T-helper 22 cell (primary cell): ENCODE measurements at regions not wholly inside any gene's neighbourhood (a gene's known extent, or its start where the extent isn't known, plus 50 kb on each side); places are given as distances from the start of the nearest gene placed in this dataset.

ENCODE experiments used
- DNase-seq: peaks from one replicate; pipeline ENCODE4 v3.0.0-alpha.2; 2020; ENCODE audit warnings: low read depth

- DNase-seq, result no peak
Observed at GRCh38 chr2:215769246-215769645, 244.1 kb downstream of the MREG start.

DNA sequence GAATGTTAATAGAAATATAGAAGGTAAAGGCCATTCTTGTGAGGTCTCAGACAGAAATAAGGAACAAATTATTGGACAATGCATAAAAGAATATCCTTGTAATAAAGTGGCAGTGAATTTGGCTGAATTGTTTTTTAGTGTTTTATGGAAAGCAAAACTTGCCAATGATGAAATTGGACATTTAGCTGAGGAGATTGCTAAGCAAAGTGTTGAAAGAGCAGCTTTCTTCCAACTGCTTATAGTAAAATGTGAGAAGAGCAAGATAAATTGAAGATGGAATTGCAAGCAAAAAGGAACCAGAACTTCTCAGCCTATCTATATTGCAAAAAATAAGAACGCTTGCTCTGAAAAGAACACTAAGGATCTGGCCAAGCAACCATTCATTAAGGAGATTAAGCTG, 245.7 kb downstream of the MREG start:
- no peak for DNase-seq

GRCh38 chr2:215765729-215766360, 247.5 kb downstream of the MREG start:
- no peak for DNase-seq

GRCh38 chr2:215764441-215765048, 248.8 kb downstream of the MREG start:
- DNase-seq, result no peak

- DNase-seq, result no peak
Observed at GRCh38 chr2:215760557-215760956, 252.8 kb downstream of the MREG start.

- no peak for DNase-seq
Observed at GRCh38 chr2:215760091-215760490, 253.3 kb downstream of the MREG start.

DNA sequence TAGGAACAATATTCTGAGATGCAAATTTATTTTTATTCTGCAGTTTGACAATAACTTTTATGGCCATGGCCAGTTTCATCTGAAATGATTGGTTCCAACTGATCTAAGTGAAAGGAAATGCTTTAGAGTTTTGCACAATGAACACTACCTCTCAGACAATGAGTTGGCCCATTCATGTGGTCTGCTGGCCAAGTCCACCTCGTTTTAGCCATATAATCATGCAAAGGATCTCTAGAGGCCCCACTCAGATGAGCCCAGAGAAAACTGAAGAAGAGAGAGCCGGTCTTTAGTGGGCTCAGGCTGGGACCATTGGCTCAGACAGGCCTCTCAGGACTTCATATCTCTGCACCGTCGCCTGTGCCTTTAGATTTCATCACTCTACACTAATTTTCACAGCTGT, 254.7 kb downstream of the MREG start:
- no peak for DNase-seq

DNA sequence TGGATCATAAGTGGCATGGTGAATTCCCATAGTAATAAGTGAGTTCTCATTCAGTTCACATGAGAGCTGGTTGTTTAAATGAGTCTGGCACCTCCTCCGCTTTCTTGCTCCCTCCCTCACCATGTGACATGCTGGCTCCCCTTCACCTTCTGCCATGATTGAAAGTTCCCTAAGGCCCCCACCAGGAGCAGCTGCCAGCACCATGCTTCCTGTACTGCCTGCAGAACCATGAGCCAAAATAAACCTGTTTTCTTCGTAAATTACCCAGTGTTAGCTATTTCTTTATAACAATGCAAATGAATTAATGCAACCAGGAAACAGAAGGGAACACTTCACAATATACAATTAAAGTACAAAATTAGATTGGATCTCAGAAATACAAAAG, 257.0 kb downstream of the MREG start:
- no peak for DNase-seq

DNA sequence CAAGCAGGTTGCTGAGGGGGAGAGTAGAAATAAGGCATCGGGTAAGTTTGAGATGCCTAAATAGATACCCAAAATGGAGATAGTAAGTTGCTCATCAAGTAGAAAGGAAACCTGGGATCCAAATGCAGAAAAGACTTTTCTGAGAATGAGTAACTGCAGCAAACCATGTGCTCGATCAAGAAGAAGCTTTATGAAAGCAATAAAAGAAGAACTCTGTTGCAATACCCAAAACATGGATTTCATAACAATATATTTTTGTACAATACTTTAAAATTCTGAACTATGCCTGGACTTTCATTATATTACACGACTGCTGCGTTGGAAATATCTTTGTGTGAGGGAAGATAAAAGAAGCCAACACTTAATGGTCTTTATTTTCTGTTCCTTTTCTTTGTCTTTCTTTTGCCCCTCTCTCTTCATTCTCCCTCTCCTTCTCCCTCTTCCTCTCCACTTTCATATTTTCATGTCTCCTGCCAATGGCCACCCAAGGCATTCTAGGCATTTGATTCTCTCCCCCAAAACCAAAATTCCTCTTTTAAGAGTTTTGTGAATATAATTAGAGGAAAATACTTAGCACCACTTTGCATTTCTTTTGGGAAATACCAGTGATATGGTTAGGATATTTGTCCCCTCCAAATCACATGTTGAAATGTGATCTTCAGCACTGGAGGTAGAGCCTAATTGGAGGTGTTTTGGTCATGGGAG, 257.6 kb downstream of the MREG start:
- DNase-seq, result no peak

- DNase-seq, result no peak
Observed at GRCh38 chr2:215754546-215754945, 258.8 kb downstream of the MREG start.

GRCh38 chr2:215753808-215754207, 259.5 kb downstream of the MREG start:
- no peak for DNase-seq

DNA sequence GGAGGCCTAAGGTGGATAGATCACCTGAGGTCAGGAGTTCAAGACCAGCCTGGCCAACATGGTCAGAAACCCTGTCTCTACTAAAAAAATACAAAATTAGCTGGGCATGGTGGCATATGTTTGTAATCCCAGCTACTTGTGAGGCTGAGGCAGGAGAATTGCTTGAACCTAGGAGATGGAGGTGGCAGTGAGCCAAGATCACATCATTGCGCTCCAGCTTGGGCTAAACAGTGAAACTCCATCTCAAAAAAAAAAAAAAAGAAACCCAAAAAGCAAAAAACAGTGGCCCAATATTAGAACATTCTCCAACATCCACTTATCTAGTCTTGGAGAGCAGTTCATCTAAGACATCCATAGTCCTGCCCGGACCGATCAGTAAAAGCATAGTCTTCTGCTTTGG, 260.4 kb downstream of the MREG start:
- no peak for DNase-seq

GRCh38 chr2:215752436-215752835, 260.9 kb downstream of the MREG start:
- DNase-seq, result no peak

DNA sequence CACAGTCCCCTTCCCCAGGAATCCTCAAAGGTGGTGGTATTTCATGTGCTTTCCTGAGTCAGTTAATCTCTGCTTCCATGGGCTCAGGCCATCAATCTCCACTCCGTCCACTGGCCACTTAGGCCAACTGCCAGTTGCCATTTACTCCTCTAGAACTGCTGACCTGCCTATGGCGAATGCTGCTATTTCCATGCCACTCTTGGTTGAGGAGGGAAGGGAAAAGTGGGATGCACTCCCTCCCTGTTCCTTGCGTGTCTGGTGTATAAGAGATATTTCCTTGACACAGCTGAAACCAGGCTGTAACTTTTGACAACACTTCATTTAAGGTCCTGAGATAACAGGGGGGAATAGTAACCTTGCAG, 261.5 kb downstream of the MREG start:
- DNase-seq, result no peak

DNA sequence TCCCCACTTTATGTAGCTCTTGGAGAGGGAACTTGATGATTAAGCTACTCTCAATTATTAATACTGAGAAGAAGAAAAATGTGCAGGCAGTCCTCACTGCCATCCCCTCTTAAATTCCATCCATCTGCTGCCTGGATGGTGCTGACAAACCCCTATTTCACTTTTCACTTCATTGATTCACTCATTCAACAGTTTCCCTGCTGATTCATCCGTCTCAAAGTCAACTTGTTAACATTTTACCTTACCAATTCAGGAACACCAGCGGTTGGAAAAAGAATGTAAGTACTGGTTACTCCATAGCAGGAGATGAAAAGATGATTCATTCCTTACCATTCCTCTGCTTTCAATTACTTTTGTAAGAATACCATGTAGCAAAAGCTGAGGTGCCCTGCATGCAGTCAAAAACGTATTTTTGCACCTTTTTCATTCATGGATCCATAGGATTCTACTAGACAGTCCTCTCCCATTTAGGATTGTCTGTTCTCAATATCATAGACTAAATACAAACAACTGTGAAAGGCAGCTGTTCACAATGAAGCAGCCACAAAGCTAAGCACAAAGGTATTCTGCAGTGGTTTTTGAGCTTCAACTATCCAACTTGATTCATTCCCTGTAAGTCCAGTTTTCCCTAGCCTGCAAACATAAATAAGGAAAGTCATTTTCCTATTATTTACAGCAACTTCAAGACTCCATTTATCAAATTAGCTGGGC, 262.0 kb downstream of the MREG start:
- DNase-seq, result no peak

GRCh38 chr2:215750763-215751162, 262.6 kb downstream of the MREG start:
- DNase-seq, result no peak

GRCh38 chr2:215749092-215749957, 264.0 kb downstream of the MREG start:
- no peak for DNase-seq

- DNase-seq, result no peak
Observed at GRCh38 chr2:215748446-215748845, 264.9 kb downstream of the MREG start.

DNA sequence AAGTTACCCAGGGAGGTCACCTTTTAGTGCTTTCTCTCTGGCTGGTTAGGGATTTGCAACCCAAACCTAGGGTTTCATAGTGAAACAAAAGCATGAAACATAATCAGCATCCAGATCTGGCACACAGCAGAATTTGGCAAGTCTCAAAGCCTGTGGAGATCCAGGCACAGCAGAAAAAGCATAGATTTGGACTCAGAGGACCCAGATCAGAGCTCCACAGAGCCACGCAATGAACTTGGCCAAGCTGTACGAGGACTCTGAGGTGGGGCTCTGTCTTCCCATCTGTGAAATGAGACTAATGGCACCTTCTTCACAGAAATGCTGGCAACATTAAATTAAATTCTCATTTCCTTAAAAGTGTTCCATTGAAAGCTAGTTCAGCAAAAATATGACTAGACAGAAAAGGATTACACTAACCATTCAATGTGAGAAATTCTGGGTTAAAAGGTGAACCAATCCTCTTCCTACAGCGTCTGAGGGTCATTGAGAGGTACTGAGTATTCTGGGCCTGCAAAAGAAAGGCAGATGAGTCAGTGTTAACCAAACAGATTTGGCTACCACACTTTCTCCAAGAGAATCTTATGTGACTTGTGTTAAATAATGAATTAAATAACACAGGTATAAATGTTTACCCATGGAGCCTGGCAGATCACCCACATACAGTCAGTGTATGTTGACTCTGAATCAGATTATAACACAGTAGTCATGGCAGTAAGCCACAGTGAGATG, 266.3 kb downstream of the MREG start:
- no peak for DNase-seq

- no peak for DNase-seq
Observed at GRCh38 chr2:215746226-215746886, 267.0 kb downstream of the MREG start.

DNA sequence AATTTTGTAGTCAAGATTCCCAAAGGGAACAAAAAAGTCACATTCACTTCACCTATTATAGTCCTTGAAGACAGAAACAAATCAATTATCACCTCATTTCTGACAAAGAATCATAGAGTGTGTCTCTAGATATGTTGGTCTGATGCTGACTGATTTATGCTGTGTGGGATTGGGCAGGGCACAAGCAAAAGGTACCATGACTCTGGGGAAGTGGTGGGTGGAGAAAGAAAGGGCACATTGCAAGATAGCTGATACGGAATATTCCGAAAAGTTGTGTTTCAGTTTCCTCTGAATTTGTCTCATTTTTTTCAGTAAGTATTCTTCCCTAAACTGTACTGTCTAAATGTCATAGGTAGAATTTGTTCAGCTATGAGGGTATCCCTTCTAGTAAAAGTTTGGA, 268.0 kb downstream of the MREG start:
- DNase-seq, result no peak
